Activated naive CD8-positive, alpha-beta T cell treated with anti-CD3 and anti-CD28 coated beads, Interleukin-2, amount 10 ng/mL, durations not matched to agents 7 days and 5 days (primary cell): ENCODE measurements at regions not wholly inside any gene's neighbourhood (a gene's known extent, or its start where the extent isn't known, plus 50 kb on each side); places are given as distances from the start of the nearest gene placed in this dataset.

Experiments
- ATAC-seq: fragments of 150-1000 bp; cut with Tn5 transposase; one replicate; pipeline ENCODE4 v1.10.0; 2021; ENCODE audit warnings: low read depth, moderate library complexity
- POLR2A ChIA-PET: fragments of 350-600 bp; sonication (Branson Sonifier 250); formaldehyde crosslinking; loops from one replicate; lab custom pipeline; 2021; ENCODE audit warnings: antibody characterized with exemption; lab: Charles Lee
- DNase-seq: peaks from one replicate; pipeline ENCODE4 v3.0.0; 2021
- H3K27ac Mint-ChIP-seq: one replicate; pipeline ENCODE4 v1.8.0; 2022; ENCODE audit warnings: mild to moderate bottlenecking, mixed read lengths
- H3K27me3 Mint-ChIP-seq: one replicate; pipeline ENCODE4 v1.8.0; 2022; ENCODE audit warnings: mild to moderate bottlenecking, moderate library complexity, mixed read lengths
- H3K36me3 Mint-ChIP-seq: one replicate; pipeline ENCODE4 v1.8.0; 2021; ENCODE audit warnings: mild to moderate bottlenecking, mixed read lengths
- H3K4me1 Mint-ChIP-seq: one replicate; pipeline ENCODE4 v1.8.0; 2021; ENCODE audit warnings: mixed read lengths
- H3K4me3 Mint-ChIP-seq: one replicate; pipeline ENCODE4 v1.8.0; 2022; ENCODE audit warnings: mild to moderate bottlenecking, moderate library complexity, mixed read lengths
- H3K9me3 Mint-ChIP-seq: one replicate; pipeline ENCODE4 v1.8.0; 2021; ENCODE audit warnings: mixed read lengths

DNA sequence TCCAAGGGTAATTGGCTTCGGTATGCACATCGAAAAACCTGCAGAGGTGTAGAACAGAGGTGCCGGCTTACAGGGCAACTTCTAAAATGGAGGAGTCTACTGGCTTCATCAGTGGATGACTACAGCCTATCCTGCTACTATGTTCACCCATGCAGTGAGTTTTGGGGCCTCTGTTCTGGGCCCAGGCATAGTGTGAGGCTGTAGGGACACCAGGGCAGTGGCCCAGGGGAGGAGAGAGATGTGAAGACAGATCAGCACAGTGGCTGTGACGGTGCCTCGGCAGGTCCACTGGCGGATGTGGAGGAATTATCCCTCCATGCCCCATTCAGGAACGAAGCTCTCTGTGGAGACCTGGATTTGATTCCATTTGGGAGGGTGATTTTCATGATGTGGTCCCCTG, 235.3 kb upstream of the MKI67 start:
- peaks cover 2% of the 10 kb centered on the region for H3K27me3 Mint-ChIP-seq
- no peak overlapping the region for H3K4me3 Mint-ChIP-seq
- POLR2A ChIA-PET = no interaction called here
- H3K9me3 Mint-ChIP-seq = no peaks in the 10 kb centered on the region
- no peak overlapping the region for H3K27ac Mint-ChIP-seq
- DNase-seq (no peak), ATAC-seq (no peak)
- no peaks in the 10 kb centered on the region for H3K36me3 Mint-ChIP-seq
- H3K4me1 Mint-ChIP-seq = no peaks in the 10 kb centered on the region

DNA sequence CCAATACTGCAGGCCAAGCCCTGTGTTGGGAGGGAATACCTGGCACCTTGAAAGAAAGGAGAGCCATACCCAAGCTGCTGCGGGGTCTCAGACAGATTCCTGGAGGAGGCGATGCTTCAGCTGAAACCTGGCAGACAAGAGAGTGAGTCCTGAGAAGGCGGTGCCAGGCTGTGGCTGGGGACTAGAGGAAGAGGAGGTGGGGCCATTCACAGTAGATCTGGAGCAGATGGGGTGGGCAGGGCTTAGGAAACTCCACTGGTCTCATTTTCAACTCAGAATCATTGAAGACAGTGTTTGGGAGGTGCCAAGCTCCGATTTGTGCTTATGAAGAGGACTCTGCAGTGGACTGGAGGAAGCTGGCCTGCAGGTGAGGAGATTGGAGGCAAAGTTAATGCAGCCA, 236.3 kb upstream of the MKI67 start:
- no peaks in the 10 kb centered on the region for H3K36me3 Mint-ChIP-seq
- H3K27me3 Mint-ChIP-seq = peaks cover 2% of the 10 kb centered on the region
- H3K4me1 Mint-ChIP-seq = no peaks in the 10 kb centered on the region
- ATAC-seq = no peak
- no peaks in the 10 kb centered on the region for H3K9me3 Mint-ChIP-seq
- no peak overlapping the region for H3K4me3 Mint-ChIP-seq
- no peak for DNase-seq
- POLR2A ChIA-PET = no interaction called here
- H3K27ac Mint-ChIP-seq = no peak overlapping the region

DNA sequence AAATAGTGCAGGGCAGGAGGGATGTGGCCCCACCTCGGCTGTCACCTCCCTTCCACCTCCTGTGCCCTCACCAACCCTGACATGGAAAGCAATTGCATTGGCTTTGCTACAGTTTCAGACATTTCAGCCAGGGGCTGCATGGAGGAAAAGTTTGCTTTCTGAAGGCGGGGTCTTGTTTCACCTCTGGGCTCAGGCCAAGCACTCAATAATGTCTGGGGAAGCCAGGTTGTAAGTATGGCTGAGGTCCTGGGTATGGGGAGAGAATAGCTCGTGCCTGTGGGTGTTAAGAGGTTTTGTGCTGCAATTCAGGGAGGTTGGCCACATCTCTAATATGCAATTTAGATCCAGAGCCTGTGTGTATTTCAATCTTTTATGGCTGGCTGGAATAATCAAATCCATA, 238.4 kb upstream of the MKI67 start:
- no peaks in the 10 kb centered on the region for H3K4me1 Mint-ChIP-seq
- peaks cover 2% of the 10 kb centered on the region for H3K27me3 Mint-ChIP-seq
- ATAC-seq (no peak), DNase-seq (no peak)
- H3K4me3 Mint-ChIP-seq = no peak overlapping the region
- POLR2A ChIA-PET = no interaction called here
- no peaks in the 10 kb centered on the region for H3K9me3 Mint-ChIP-seq
- no peaks in the 10 kb centered on the region for H3K36me3 Mint-ChIP-seq
- no peak overlapping the region for H3K27ac Mint-ChIP-seq

DNA sequence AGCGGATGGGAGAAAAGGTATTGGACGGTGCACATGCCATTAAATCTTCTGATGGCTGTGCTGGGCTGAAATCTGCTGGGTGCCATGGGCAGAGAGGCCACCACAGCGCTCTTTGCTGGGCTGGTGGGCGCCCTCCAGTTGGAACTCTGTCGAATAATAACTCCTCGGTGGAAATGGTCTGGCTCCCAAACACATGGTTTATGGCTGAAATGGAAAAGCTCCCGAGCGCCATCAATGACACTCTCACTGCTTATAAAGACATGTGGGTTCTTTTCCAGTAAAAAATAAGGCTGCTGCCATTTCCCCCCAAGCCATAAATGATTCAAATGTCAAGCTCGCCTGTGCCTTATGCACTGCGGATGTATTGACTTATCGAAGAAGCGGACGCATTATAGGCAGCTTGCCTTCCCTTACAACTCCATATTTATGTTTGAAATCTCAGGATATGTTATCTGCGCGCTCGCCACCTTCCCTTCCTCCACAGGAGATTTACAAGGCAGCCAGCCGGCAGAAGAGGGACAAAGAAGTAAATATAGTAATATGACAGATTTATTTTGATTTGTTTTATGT, 239.0 kb upstream of the MKI67 start:
- POLR2A ChIA-PET = no interaction called here
- no peak overlapping the region for H3K27ac Mint-ChIP-seq
- no peaks in the 10 kb centered on the region for H3K9me3 Mint-ChIP-seq
- ATAC-seq = no peak
- H3K4me1 Mint-ChIP-seq = no peaks in the 10 kb centered on the region
- H3K27me3 Mint-ChIP-seq = peaks cover 2% of the 10 kb centered on the region
- no peak overlapping the region for H3K4me3 Mint-ChIP-seq
- no peaks in the 10 kb centered on the region for H3K36me3 Mint-ChIP-seq
- no peak for DNase-seq

DNA sequence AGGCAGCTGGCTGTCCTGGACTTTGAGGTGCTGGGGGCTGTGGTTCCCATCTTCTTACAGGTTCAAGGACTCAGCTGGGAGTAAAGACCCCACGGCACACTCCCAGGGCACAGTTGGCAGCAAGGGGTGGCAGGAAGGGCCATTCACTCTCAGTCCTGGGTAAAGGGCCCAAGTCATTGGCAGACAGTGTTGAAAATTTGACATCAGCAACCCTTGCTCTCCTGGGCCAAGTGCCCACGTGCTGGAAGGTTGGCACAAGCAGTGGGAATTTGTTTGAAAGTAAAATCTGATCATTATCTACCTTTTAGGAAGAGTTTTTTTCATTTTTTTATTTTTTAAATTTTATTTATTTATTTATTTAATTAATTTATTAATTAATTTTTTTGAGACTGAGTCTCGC, 241.6 kb upstream of the MKI67 start:
- H3K9me3 Mint-ChIP-seq = peaks cover 2% of the 10 kb centered on the region
- ATAC-seq (no peak), DNase-seq (no peak)
- H3K4me1 Mint-ChIP-seq = peaks cover 2% of the 10 kb centered on the region
- POLR2A ChIA-PET = no interaction called here
- peaks cover 5% of the 10 kb centered on the region for H3K27me3 Mint-ChIP-seq
- H3K36me3 Mint-ChIP-seq = no peaks in the 10 kb centered on the region
- no peak overlapping the region for H3K27ac Mint-ChIP-seq
- no peak overlapping the region for H3K4me3 Mint-ChIP-seq

DNA sequence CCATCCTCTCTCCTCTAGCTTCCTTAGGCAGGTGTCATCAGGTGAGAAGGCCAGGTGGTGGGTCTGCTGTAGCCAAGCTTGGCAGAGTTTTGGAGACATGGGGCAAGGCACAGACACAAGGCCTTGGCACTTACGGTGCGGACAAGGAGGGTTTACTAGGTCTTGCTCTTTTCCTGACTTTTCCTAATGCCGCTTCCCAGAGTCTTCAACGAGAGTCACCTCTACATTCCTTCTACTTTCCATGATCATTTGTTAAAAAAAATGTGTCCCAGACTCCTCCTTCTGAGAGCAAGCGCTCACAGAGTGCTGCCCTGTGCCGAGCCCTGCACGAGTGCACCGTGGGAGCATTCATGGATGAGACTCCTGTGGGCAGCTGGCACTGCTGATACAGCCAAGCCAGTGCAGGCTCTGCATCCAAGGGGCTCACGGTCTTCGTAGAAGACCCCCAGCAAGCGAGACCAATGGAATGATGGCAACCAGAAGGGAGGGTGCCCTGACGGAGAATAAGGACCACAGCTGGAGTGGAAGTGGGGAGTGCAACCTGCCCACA, 243.0 kb upstream of the MKI67 start:
- Mint-ChIP-seq H3K27ac (no peak overlapping the region), H3K4me1 (peaks cover 9% of the 10 kb centered on the region), H3K4me3 (no peak overlapping the region), H3K27me3 (peaks cover 4% of the 10 kb centered on the region), H3K36me3 (no peaks in the 10 kb centered on the region), H3K9me3 (peaks cover 2% of the 10 kb centered on the region)
- DNase-seq (no peak), ATAC-seq (no peak)
- POLR2A ChIA-PET = no interaction called here

DNA sequence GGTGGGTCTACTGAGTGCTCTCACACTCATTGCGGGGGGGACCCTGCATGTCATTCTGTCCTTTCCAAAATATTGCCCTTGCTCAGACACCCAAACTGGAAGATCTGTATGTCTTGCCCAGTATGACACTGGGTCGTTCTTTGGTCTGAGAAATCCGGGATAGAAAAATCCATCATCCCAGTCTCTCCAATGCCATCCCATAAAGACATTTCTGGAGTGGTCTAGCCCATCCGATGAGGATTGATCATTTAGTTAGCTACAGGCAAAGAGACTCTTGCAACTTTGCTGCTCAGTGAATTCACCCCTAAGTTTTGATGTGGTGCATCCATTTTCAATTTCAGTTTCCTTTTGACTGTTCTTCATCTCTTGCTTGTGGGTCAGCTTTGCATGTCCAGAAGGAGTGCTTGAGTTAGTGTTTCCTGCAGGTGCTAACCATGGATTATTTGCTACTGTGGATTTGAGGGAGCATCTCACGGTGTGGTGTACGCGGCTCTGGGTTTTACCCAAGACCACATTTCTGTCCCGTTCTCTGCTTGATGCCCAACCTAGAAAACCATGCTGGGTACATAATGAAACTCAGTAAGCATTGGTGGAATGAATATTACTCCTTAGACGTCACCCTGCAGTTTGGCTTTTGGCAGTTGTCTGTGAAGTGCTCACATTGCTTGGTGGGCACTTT, 247.0 kb upstream of the MKI67 start:
- DNase-seq (no peak), ATAC-seq (peak; percentile 72)
- H3K4me3 Mint-ChIP-seq = no peak overlapping the region
- no peak overlapping the region for H3K27ac Mint-ChIP-seq
- POLR2A ChIA-PET = no interaction called here
- peaks cover 2% of the 10 kb centered on the region for H3K9me3 Mint-ChIP-seq
- H3K27me3 Mint-ChIP-seq = peaks cover 4% of the 10 kb centered on the region
- no peaks in the 10 kb centered on the region for H3K36me3 Mint-ChIP-seq
- peaks cover 9% of the 10 kb centered on the region for H3K4me1 Mint-ChIP-seq

DNA sequence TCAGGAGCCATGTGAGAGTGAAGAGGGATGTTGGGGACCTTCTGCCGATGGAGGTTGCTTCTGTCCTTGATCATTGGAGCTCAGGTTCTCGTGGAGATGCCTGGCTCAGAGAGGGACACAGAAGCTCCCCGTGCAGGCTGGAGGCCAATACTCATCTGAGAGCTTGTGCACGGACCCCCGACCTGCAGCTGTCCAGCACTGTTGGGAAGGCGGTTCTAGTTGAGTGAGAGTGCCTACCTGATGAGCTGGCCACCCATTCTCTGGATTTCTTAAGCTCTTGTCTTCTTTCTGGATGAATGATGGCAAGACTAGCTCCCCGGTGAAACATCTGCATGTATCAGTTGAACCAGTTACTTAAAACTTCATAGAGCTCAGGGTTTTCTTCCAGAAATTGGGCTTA, 247.6 kb upstream of the MKI67 start:
- Mint-ChIP-seq H3K27me3 (peaks cover 6% of the 10 kb centered on the region), H3K27ac (no peak overlapping the region), H3K4me3 (no peak overlapping the region), H3K36me3 (no peaks in the 10 kb centered on the region), H3K4me1 (peaks cover 9% of the 10 kb centered on the region), H3K9me3 (peaks cover 2% of the 10 kb centered on the region)
- ATAC-seq = no peak
- DNase-seq = no peak
- POLR2A ChIA-PET = no interaction called here

DNA sequence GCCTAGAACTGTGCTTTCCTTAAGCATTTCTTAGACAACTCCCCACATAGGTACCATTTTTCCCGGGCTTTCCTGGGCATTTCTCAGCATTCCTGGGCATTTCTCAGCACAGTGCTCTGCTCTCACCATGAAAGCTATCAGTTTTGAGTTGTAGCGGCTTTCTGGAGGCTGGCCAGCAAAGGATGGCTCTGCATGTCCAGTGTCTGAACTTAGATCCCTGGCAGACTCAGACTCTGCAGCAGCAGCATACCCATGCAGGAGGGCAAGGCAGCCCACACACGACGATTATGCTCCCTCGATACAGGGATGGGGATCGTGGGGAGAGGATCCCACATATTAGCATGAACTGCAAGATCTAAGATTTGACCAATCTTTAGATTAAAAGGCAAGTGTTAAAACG, 248.9 kb upstream of the MKI67 start:
- peaks cover 9% of the 10 kb centered on the region for H3K4me1 Mint-ChIP-seq
- ATAC-seq (no peak), DNase-seq (no peak)
- POLR2A ChIA-PET = no interaction called here
- no peaks in the 10 kb centered on the region for H3K36me3 Mint-ChIP-seq
- H3K27me3 Mint-ChIP-seq = peaks cover 6% of the 10 kb centered on the region
- H3K4me3 Mint-ChIP-seq = no peak overlapping the region
- no peak overlapping the region for H3K27ac Mint-ChIP-seq
- peaks cover 2% of the 10 kb centered on the region for H3K9me3 Mint-ChIP-seq

DNA sequence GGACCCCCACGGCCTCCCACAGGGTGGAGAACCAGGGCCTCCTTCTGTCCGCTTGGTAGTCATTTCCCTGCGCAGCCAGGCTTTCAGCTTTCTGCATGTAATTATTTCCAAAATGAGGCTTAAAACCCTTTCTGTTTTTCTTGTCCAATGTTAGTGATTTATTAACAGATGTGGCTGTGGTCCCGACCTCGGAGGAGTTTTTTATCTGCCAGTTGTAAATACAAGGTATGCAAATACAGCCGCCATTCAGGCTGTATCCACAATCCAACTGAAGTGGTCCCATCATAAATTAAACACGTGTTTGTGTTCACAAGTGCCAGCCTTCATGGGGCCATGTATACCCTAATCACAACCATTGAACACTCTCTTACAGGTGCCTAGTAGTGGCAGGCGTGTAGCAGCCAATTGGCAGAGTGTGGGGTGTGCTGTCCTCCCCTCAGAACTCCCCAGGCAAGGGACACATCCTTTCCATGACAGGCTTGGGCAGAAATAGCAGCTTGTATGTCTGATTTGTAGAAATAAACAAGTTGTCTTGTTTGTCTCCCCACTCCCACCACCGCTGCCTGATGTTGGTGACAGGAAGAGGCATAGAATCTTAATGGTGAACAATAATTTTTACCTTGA, 251.3 kb upstream of the MKI67 start:
- H3K9me3 Mint-ChIP-seq = no peaks in the 10 kb centered on the region
- H3K4me3 Mint-ChIP-seq = no peak overlapping the region
- no peak for DNase-seq
- POLR2A ChIA-PET = no interaction called here
- no peak for ATAC-seq
- no peak overlapping the region for H3K27ac Mint-ChIP-seq
- peaks cover 2% of the 10 kb centered on the region for H3K27me3 Mint-ChIP-seq
- H3K4me1 Mint-ChIP-seq = peaks cover 7% of the 10 kb centered on the region
- no peaks in the 10 kb centered on the region for H3K36me3 Mint-ChIP-seq

DNA sequence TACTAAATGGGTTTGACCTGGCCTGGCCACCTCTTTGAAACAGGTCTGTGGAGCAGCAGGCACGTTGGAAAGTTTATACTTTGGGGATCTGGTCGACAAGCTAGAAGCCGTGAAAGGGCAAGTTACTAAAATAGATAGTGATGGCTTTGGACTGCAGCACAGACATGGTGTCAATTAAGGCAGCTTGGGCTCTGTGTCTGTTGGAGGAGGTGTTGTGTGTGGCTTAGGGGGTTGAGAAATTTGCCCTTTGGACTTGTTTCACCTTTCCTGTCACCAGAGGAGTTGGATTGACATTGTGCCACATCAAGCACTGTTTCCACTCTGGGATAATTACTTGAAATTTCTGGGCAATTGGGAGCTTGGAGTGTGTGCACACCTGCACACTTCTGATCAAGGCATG, 251.8 kb upstream of the MKI67 start:
- DNase-seq = no peak
- H3K27me3 Mint-ChIP-seq = peaks cover 2% of the 10 kb centered on the region
- no peak overlapping the region for H3K4me3 Mint-ChIP-seq
- no peak for ATAC-seq
- H3K9me3 Mint-ChIP-seq = no peaks in the 10 kb centered on the region
- H3K27ac Mint-ChIP-seq = no peak overlapping the region
- POLR2A ChIA-PET = no interaction called here
- H3K36me3 Mint-ChIP-seq = no peaks in the 10 kb centered on the region
- H3K4me1 Mint-ChIP-seq = peaks cover 5% of the 10 kb centered on the region

DNA sequence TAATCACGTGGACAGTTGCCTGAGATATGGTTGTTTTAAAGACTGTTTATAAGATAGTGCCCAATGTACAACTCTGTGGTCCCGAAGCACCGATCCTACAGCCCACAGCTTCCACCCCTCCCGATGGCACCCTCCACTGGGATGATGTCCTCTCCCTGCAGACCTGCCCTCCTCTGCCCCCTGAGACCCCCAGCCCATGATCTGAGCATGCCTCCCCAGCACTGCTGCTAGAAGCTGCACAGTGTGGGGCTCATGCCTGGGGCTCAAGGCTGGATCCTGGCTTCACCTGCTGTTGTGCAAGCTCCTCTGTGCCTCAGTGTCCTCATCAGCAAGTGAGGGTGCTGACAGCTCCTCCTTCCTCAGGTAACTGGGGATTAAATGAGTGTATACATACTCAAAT, 254.7 kb upstream of the MKI67 start:
- H3K27me3 Mint-ChIP-seq = peaks cover 2% of the 10 kb centered on the region
- H3K36me3 Mint-ChIP-seq = no peaks in the 10 kb centered on the region
- POLR2A ChIA-PET = no interaction called here
- H3K27ac Mint-ChIP-seq = no peak overlapping the region
- ATAC-seq (no peak), DNase-seq (no peak)
- no peaks in the 10 kb centered on the region for H3K4me1 Mint-ChIP-seq
- no peaks in the 10 kb centered on the region for H3K9me3 Mint-ChIP-seq
- no peak overlapping the region for H3K4me3 Mint-ChIP-seq

DNA sequence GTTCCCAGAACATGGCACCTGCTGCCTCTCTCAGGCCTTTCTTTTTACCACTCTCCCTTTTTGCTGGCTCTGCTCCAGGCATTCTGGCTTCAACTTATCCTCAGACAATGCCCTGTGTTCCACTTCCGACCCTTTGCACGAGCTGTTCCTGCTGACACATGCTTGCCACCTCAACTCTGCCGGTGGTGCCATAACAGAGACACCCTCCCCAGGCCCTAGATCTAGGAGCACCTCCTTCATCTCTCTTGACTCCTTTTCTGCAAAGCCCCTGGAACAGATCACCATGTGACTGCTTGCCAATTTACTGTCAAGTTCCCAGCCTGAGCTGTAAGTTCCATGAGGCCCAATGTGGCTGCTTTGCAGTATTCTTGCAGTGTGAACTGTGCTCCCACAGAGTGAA, 256.0 kb upstream of the MKI67 start:
- peaks cover 2% of the 10 kb centered on the region for H3K27me3 Mint-ChIP-seq
- no peaks in the 10 kb centered on the region for H3K9me3 Mint-ChIP-seq
- no peaks in the 10 kb centered on the region for H3K4me1 Mint-ChIP-seq
- POLR2A ChIA-PET = no interaction called here
- H3K4me3 Mint-ChIP-seq = no peak overlapping the region
- ATAC-seq (no peak), DNase-seq (no peak)
- no peak overlapping the region for H3K27ac Mint-ChIP-seq
- H3K36me3 Mint-ChIP-seq = no peaks in the 10 kb centered on the region

DNA sequence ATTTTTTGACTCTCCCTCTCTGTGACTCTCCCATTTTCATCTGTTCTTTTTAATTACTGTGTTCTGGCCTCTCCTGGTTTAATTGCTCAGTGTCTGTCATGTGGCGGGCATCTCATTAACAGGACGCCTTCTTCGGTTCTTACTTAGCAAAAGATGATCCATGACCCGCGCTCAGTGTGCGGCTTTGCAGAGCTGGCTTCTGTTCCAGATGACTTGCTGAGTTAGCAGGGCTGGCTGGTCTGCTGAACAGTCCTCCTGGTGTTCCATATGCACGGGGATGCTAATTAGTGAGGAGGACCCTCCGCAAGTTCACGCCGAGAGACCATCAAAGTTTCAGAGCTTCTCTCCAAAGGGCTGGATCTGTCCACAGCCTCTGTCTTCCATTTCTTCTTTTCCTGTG, 258.6 kb upstream of the MKI67 start:
- ATAC-seq = no peak
- H3K4me3 Mint-ChIP-seq = no peak overlapping the region
- peaks cover under 1% of the 10 kb centered on the region for H3K27me3 Mint-ChIP-seq

More for the DNA sequence above, 258.6 kb upstream of the MKI67 start:
- no peak for DNase-seq
- POLR2A ChIA-PET = no interaction called here
- no peaks in the 10 kb centered on the region for H3K4me1 Mint-ChIP-seq
- no peaks in the 10 kb centered on the region for H3K9me3 Mint-ChIP-seq
- H3K36me3 Mint-ChIP-seq = no peaks in the 10 kb centered on the region
- no peak overlapping the region for H3K27ac Mint-ChIP-seq
